ENCODE measurements at regions not wholly inside any gene's neighbourhood (a gene's known extent, or its start where the extent isn't known, plus 50 kb on each side); places are given as distances from the start of the nearest gene placed in this dataset.
"Not testable (repeated sequence)": the region's sequence is repeated elsewhere in the genome, so short reads cannot be mapped to it uniquely, and the experiment has no call there.

GRCh38 chr7:73188287-73188686, 102.4 kb upstream of the SPDYE9 start:
- H4K5ac ChIP-seq (ENCODE audit: low read depth, low read length); H2BK120ac ChIP-seq (ENCODE audit: low read depth, low read length); H3K18ac ChIP-seq (ENCODE audit: low read depth, low read length); H4K8ac ChIP-seq (ENCODE audit: low read depth in 2 of 2, low read length in 2 of 2); H2BK20ac ChIP-seq (ENCODE audit: low read depth, low read length); H2BK5ac ChIP-seq (ENCODE audit: low read depth, low read length, poor library complexity, severe bottlenecking); CTCF ChIA-PET; H2AK9ac ChIP-seq (replicated peaks; ENCODE audit: low read depth, low read length, poor library complexity); H3K14ac ChIP-seq (replicated peaks; ENCODE audit: low read depth, low read length); H3K9me1 ChIP-seq (ENCODE audit: insufficient read depth, low read length); H3K79me1 ChIP-seq (ENCODE audit: low read depth in 1 of 2, low read length in 2 of 2); H3K4me2 ChIP-seq (ENCODE audit: low read depth, low read length); H2AK5ac ChIP-seq (ENCODE audit: low read depth, low read length); H3K36me3 ChIP-seq (ENCODE audit: control insufficient read depth, insufficient read depth, low read length); H3K9ac ChIP-seq (ENCODE audit: low read depth, low read length); H4K20me1 ChIP-seq (ENCODE audit: insufficient read depth, low read length); in situ Hi-C loops (cut with MboI; ENCODE audit: low sequenced_read_pairs); H4K91ac ChIP-seq (ENCODE audit: insufficient read depth, low read depth, low read length); dilution Hi-C loops (cut with HindIII; ENCODE audit: low sequenced_read_pairs, unreplicated experiment); H3K56ac ChIP-seq (ENCODE audit: extremely low read depth, insufficient read depth, low read length); H3K27me3 ChIP-seq (ENCODE audit: control insufficient read depth, insufficient read depth, low read length); POLR2A ChIA-PET (ENCODE audit: unreplicated experiment); H3K27ac ChIP-seq (ENCODE audit: insufficient read depth, low read length); H2BK15ac ChIP-seq (ENCODE audit: low read depth, low read length); H3K4me3 ChIP-seq (ENCODE audit: insufficient read depth, low read depth, low read length); ATAC-seq (ENCODE audit: low read depth); DNase-seq; H3K4ac ChIP-seq (ENCODE audit: low read depth, low read length); intact Hi-C loops (cut with micrococcal nuclease); H3K9me3 ChIP-seq (ENCODE audit: control insufficient read depth, insufficient read depth, low read length); BruUV-seq (replicated peaks); H3K23ac ChIP-seq (ENCODE audit: low read depth, low read length); H3K4me1 ChIP-seq (ENCODE audit: control insufficient read depth, insufficient read depth, low read length); H2AFZ ChIP-seq (replicated peaks; ENCODE audit: low read length, poor library complexity): not testable (repeated sequence)
- no CpG with 5 or more reads among the region's 9 CpGs for WGBS, 2 experiments (ENCODE audit: extremely low coverage in 2 of 2, insufficient read length in 1 of 2)

GRCh38 chr7:73186589-73187309, 100.9 kb upstream of the SPDYE9 start:
- in situ Hi-C loops (cut with MboI; ENCODE audit: low sequenced_read_pairs); H3K79me1 ChIP-seq (ENCODE audit: low read depth in 1 of 2, low read length in 2 of 2); H3K4ac ChIP-seq (ENCODE audit: low read depth, low read length); H3K4me2 ChIP-seq (ENCODE audit: low read depth, low read length); H2BK5ac ChIP-seq (ENCODE audit: low read depth, low read length, poor library complexity, severe bottlenecking); H3K9me3 ChIP-seq (ENCODE audit: control insufficient read depth, insufficient read depth, low read length); H4K8ac ChIP-seq (ENCODE audit: low read depth in 2 of 2, low read length in 2 of 2); BruUV-seq (replicated peaks); H3K18ac ChIP-seq (ENCODE audit: low read depth, low read length); H2AK9ac ChIP-seq (replicated peaks; ENCODE audit: low read depth, low read length, poor library complexity); POLR2A ChIA-PET (ENCODE audit: unreplicated experiment); H3K23ac ChIP-seq (ENCODE audit: low read depth, low read length); H3K4me1 ChIP-seq (ENCODE audit: control insufficient read depth, insufficient read depth, low read length); H3K9me1 ChIP-seq (ENCODE audit: insufficient read depth, low read length); H3K4me3 ChIP-seq (ENCODE audit: insufficient read depth, low read depth, low read length); H3K9ac ChIP-seq (ENCODE audit: low read depth, low read length); H2BK20ac ChIP-seq (ENCODE audit: low read depth, low read length); H3K36me3 ChIP-seq (ENCODE audit: control insufficient read depth, insufficient read depth, low read length); H3K14ac ChIP-seq (replicated peaks; ENCODE audit: low read depth, low read length); intact Hi-C loops (cut with micrococcal nuclease); H3K56ac ChIP-seq (ENCODE audit: extremely low read depth, insufficient read depth, low read length); H3K27ac ChIP-seq (ENCODE audit: insufficient read depth, low read length); dilution Hi-C loops (cut with HindIII; ENCODE audit: low sequenced_read_pairs, unreplicated experiment); H2BK15ac ChIP-seq (ENCODE audit: low read depth, low read length); CTCF ChIA-PET; ATAC-seq (ENCODE audit: low read depth); DNase-seq; H3K27me3 ChIP-seq (ENCODE audit: control insufficient read depth, insufficient read depth, low read length); H4K91ac ChIP-seq (ENCODE audit: insufficient read depth, low read depth, low read length); H4K20me1 ChIP-seq (ENCODE audit: insufficient read depth, low read length); H2AK5ac ChIP-seq (ENCODE audit: low read depth, low read length); H2AFZ ChIP-seq (replicated peaks; ENCODE audit: low read length, poor library complexity); H4K5ac ChIP-seq (ENCODE audit: low read depth, low read length); H2BK120ac ChIP-seq (ENCODE audit: low read depth, low read length): not testable (repeated sequence)
- WGBS, 2 experiments (ENCODE audit: extremely low coverage in 2 of 2, insufficient read length in 1 of 2), result no CpG with 5 or more reads among the region's 14 CpGs

Measured in IMR-90 (cell line).